ENCODE measurements at regions not wholly inside any gene's neighbourhood (a gene's known extent, or its start where the extent isn't known, plus 50 kb on each side); places are given as distances from the start of the nearest gene placed in this dataset.

DNA sequence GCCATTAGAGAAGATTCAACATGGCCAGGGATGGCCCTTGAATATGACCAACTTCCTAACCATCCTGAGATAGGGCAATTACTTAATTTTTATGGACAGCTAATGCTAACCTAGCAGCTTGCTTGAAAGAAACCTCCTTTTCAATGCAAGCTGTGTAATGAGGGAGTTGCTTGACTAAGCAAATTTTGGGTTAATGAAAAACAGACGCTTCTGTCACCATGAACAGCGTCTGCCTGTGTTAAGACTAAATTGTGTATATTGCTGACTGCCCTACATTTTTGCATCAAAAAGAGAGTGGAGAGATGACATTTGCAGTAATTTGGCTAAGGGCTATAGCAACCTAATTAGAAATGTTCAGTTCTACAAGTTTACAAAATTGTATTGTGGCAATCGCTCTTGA lies 319.2 kb upstream of the LRATD1 start:
- DNase-seq: no peak

DNA sequence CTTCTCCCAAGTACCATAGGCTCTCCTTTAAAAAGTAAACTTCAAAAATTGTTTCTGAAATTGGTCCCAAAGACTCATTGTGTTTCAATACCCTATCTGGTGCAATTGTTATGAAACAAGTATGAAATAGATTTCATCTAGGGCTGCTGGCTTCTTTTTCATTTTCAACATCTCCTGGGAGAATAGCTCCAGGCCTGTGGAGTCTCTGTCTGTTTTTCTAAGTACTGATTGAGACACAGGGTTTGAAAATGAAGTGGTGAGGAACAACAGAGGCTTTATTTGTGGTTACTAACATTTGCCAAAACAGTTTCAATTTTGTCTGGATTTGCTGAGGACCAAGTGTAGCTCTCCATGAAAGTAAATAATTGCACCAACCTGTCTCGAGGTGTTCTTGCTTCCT lies 315.9 kb upstream of the LRATD1 start:
- no peak for DNase-seq

DNA sequence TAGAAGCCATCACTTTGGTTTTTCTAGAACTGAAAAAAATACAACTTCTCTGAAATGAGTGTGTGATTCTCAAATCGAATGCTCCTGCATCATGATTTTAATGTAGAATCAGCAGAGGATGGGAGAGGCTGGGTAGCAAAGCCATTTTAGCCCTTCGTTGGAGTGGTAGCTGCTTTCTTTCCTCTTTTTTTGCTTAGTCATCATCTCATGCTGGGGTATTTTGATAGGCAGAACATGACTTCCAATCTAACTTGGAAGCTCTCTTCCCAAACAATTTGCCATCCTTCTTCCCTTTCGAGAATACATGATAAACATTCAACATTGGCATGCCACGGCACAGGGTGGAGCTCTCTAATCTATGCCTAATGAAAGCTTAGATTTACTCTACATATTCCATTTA lies 311.2 kb upstream of the LRATD1 start:
- no peak for DNase-seq

DNA sequence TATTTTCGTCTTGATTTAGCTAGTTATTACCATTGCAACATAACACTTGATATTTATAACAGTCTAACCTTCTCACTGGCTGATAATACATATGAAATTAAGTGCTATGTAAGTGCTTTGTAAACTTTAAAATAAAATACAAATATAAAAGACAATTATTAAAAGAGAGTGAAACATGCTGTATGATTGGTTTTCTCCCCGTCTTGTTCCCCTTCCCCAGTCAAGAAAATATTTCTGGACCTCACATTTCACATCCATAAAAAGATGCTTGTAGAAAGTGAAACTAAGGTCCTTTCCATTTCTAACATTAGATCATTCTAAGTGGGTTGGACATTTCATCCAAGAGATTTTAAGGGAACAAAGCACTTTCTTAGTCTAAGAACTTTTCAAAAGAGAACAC lies 310.2 kb upstream of the LRATD1 start:
- DNase-seq: no peak

DNA sequence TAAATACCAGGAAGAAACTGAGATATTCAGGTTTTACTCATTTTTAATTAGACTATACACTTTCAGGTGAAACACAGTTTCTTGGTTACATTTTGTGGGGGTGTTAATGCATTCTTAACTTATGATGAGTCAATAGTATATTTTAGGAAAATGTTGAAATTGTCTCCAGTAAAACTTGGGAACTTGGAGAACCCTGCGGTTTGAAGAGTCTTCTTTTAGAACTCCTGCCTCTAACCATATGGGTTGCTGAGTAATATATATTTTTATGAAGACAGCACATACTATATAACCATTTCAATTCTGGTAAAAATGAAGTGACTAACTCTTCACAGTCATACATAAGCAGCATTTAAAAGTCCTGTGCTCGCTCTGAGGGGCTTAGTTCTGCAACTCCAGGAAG lies 308.2 kb upstream of the LRATD1 start:
- DNase-seq: no peak

DNA sequence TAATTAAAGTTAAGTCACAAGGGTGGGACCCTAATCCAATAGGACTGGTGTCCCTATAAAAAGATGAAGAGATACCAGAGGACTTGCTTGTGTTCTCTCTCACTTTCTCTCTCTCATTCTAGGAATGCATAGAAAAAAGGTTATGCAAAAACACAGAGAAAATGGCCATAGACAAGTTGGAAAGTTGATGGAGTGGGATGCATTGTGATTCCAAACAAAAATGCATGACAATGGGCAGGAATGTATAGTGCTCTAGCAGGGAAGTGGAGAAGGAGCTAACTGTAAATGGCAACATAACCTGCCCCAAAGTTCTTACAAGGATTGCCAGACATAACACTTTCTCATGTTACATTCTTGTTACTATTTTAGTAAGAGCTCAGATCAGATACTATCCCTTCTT lies 301.6 kb upstream of the LRATD1 start:
- DNase-seq: no peak

DNA sequence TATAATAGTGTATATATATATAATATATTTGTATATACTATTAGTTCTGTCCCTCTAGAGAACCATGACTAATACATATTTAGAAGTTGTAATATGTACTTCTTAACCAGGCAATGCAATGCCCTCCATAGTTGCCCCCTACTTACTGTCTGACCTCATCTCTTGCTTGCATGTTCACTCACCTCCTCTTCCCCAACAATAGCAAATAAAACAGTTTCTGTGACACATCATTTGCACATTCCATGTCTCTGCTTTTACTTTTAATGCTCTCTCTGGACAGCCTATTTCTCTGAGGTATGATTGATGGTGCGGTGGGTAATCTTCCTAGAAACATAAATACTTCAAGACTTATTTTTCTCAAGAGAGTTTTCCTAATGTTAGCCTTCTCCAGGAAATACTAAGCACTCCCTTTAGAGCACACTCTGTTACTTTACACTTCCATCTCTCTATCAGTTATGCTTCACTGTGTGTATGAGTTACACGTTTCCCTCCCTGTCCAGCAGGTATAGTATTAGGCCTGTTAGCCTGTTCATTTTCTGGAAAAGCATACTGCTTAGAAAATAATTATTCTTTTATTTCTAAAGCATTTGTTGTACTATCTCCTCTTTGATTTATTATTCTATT lies 295.6 kb upstream of the LRATD1 start:
- no peak for DNase-seq

DNA sequence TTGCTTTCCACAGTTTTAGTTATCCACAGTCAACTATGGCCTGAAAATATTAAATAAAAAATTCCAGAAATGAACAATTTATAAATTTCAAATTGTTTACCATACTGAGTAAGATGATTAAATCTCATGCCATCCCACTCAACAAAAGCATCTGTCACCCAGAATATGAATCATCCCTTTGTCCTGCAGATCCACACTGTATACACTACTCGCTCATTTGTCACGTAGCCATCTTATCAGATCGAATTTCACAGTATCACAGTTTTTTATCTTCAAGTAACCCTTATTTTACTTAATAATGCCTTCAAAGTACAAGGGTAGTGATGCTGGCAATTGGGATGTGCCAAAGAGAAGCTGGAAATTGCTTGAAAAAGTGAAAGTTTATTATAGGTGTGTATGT lies 291.8 kb upstream of the LRATD1 start:
- DNase-seq: no peak

DNA sequence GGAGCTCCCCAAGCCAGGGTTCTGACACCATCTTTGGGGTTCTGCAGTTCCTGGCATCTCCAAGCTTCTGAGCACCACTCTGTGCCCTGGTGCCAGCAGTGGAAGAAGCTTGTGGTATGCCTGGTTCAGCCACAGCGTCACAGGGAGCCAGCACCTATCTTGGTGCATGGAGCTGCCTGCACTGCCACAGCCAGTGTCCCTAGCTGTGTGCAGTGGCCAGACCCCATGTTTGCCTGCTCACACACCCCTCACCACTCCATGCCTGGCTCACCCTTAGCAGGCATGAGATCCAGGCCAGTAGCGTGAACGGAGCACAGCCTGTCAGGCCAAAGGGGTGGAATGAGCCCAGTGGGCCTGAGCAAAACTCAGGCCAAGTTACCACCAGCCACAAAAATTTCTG lies 290.2 kb upstream of the LRATD1 start:
- DNase-seq: no peak

DNA sequence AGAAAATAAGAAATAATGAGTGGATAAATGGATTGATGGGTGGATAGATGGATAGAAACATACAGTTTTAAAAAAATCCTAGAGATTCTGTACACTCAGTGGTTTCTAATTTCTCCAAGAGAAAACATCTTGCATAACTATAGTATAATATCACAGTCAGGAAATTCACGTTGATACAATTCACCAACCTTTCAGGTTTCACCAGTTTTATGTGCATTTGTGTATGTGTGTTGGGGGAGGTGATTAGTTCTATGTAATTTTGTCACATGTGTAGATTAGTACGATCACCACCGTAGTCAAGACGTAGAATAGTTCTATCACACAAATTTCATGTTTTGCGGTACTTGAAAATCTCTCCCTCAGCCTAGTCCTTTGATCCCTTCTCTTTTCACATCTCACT lies 288.2 kb upstream of the LRATD1 start:
- DNase-seq: no peak

DNA sequence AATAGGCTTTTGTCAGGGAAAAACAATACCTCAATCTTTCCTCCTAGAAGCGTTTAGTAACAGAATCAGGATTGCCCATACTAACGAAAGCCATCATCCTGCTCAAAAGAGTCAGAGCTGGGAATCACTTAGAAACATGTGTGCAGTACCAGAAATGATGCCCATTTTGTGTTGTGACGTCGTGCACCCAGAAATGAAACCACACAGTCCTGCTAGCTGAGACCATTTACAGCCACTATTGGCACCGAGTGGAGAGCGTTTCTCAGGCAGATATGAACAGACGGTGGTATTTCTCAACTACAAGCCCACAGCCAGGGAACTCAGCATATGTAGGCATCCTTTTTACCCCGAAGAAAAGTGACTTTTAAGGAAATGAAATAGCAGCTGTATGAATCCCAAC lies 284.3 kb upstream of the LRATD1 start:
- no peak for DNase-seq

DNA sequence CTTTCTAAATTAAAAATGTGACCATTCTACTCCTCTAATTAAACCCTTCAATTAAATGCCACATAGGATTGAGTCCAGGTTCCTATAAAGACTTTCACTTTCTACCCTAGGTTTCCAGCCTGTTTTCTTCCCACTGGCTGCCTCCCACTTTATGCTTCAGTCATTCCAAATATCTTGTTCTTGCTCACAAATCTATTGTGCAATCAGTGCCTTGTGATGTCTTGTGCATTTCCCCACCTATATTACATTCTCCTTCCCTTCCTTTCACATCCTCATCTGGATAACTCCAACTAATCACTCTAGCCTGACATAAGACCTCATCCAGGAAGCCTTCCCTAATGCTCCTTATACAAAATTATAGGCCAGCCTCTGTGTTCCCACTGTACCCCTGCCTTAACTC lies 281.7 kb upstream of the LRATD1 start:
- no peak for DNase-seq

DNA sequence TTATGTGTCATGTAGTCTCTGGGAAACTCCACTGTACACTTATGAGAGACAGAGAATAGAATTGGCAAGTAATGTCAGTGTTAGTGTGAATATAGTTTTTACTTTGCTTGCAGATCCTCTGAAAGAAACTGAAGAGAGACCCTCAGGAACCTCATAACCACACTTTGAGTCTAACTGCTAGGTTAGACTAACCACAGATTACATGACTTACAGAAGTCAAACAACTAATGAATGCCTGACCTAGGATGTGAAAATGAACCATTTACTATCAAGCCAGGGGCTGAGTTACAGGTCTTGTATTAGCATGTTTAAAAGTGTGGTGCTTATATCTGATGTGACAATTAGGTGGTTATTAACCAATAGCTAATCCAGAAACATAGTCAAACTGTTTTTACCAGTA lies 280.4 kb upstream of the LRATD1 start:
- DNase-seq: no peak

DNA sequence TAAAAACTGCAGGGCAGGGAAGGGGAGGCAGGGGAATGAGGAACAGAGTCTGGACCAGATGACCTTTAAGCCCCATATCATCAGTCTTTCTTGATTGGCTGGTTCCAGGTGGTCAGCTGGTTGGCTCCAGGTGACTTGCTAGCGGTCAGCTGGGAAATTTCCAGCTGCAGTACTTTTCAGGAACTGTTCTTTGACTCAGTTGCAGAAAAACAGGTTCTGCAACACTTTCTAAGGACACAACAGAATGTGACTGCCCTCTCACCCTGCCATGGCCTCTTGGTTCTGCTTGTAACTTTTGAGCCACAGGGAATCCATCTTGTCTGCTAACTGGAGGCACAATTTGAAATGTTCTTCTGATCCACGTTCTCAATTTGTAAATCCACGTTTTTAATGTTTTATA lies 278.3 kb upstream of the LRATD1 start:
- no peak for DNase-seq

DNA sequence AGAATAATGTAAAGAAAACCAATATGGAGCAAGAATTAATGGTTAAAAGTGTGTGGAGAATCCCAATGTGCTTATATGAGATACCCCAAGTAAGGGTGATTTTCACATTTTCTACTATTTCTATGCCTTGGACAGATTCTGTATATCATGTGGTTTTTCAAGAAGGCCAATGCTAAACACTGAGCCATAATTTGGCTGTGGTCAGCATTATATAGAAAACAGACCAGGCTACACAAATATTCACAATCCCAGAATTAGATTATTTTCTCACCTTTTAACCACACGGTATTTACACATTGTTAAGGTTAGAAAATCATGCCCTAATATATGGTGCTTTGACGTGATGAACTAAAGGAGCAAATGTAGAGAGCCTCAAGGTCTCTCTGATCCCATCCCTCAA lies 277.4 kb upstream of the LRATD1 start:
- no peak for DNase-seq

DNA sequence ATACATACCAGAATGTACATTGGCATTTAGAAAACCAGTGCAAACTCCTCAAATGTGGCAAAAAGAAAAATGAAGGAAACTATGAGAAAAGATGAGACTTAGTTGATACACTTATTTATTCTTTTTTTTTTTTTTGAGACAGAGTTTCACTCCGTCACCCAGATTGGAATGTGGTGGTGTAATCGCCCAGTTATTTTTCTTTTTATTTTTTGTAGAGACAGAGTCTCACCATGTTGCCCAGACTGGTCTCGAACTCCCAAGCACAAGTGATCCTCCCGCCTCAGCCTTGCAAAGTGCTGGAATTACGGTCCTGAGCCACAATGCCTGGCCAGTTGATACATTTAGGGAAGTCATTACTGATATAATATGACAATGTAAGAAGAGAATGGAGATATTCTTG lies 274.2 kb upstream of the LRATD1 start:
- DNase-seq: no peak

DNA sequence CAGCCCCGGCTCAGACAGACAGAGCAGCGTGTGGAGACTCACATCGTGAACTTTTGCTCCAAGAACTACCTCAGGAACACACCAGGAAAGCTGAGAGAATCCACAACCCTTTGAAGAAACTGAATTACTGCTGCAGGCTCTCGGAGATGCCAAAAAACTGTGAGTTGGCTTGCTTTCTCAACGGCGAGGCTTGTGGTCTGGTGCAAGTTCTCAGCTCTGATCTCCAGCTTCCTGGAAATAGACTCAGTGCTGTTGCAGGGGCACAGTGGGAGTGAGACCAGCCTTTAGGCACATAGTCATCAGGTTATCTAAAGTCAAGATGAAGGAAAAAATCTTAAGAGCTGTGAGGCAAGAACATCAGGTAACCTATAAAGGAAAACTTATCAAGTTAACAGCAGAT lies 273.7 kb upstream of the LRATD1 start:
- DNase-seq: no peak

DNA sequence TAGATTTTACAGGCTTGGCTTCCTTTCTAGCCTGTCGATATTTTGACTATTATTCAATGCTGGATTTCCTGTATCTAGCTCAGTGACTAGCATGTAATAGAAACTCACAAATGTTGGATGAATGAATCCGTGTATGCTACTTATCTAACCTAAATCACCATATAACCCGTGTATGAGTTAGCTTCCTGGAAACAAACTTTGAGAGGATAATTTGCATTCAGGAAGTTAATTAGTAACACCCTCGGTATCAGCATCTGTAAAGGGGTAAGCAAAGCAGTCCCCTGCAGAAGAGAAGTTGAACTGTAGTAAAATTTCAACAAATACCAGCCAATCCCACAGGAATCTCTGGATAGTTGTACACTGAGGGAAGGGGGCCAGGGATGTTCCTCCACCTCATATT lies 269.4 kb upstream of the LRATD1 start:
- DNase-seq: no peak

DNA sequence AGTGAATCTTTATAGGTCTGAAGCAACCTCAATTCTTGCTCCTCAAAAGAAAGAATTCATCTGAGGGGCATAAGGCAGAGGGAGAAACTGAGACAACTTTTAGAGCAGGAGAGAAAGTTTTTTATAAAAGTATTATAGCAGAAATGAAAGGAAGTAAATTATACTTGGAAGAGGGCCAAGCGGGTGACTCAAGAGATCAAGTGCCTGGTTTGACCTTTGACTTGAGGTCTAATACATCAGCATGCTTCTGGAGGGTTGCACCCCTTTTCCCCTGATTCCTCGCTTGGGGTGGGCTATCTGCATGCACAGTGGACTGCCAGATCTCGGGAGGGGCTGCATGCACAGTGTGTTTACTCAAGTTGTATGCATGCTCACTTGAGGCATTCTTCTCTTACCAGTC lies 268.5 kb upstream of the LRATD1 start:
- DNase-seq: no peak

DNA sequence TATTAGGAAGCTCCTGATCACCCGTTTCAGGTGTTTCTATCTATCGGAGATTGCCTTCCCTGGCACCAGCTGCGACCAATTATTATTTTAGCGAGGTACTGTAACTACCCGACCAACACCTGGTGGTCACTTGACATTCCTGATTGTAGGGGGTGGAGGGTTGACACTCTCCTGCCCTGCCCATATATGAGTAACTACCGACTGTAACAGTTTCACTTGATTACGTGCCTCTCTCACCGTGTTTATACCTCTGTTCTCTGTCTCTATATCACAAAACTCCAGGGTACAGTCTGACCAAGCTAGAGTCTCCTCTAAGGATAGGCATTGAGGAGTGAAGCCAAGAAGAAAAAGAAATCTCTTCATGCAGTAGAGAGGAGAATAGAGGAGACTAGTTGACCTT lies 268.0 kb upstream of the LRATD1 start:
- DNase-seq: no peak

DNA sequence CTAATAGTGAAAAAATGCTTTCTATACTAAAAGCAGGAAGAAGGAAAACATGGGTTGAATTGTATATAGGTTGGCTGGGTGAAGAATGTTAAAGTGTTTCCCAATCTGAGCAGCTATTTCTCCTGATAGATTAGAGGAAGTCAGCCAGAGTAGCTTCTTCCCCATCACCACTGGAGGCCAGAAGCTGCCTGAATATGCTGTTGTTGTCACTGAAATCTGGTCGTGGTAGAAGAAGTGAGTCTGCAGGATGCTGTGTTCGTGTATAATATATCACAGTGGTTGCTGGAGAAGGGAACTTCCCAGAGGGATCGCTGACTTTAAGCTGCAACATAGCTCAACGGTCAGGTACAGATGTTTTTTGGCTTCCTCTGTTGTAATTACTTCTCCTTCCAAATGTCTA lies 247.5 kb upstream of the LRATD1 start:
- no peak for DNase-seq

DNA sequence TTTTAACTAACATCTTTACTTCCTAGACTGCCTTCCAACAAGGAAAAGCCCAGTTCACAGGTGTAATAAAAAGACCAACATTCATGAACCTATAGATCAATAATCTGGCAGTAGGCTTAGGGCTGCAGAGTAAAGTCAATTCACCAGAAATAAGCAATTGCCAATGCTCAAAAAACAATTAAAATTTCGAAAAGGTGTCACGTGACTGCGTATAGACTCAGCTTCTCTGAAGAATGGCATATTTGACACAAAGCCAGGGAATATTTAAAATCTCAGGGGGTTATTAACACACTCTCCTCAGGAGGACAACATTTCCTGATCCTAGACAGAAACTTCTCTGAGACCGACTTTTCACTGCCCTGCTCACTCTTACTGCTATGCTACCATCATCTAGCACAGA lies 245.2 kb upstream of the LRATD1 start:
- no peak for DNase-seq

DNA sequence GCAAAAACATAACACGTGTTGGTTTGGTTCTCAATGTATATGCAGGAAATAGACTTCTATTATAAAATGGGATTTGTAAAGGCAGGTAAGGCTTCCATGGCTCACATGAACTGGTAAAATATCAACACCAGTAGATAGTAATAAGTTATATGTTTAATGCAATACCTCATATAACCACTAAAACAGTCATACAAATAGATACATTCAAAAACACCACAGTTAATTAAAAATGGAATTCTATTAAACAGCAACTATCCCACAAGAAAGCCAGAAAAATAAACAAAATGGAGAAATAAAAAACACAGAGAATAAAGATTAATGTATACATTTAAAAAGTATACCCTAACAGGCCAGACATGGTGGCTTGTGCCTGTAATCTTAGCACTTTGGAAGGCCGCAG lies 243.8 kb upstream of the LRATD1 start:
- no peak for DNase-seq

DNA sequence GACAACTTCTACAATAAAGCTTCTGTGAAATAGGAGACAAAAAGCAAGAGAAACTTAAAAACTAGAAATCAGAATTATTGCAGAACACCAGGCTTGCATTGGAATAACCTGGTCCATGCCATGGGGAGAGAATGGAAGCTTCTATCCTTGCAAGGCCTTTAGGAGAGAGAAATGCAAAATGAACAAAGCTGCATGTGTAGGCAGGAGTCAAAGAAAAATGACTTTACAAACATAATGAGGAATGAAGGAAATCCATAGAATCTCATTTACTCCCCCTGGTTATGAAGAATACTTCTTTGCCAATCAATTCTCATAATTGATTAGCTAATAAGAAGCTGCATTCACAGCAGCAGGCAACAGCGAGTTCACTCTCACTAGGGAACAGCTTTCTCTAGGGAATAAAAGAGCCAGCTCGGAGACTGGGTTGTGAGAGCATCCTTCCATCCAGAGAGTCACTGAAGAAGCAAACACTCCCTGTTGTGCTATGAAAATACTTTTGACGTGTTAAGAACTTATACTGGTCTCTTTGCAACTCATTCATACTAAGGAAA lies 235.9 kb upstream of the LRATD1 start:
- DNase-seq: no peak

DNA sequence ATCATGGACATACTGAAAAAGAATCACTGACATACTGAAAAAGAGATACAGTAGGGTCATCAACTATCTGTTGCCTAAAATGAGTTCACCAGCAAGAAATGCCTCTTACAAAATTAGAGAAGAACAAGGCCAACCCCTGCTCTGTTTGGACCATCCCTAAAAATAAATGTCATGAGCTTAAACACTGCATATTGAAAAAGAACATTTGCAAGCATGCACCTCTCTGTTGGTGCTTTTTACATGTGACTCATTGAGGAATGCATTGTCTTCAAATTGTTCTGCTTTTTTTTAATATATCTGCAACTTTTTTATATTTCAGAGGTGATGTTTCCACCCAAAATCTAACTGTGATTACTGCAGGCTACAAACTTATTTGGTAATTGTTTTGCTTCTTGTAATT lies 233.9 kb upstream of the LRATD1 start:
- no peak for DNase-seq

DNA sequence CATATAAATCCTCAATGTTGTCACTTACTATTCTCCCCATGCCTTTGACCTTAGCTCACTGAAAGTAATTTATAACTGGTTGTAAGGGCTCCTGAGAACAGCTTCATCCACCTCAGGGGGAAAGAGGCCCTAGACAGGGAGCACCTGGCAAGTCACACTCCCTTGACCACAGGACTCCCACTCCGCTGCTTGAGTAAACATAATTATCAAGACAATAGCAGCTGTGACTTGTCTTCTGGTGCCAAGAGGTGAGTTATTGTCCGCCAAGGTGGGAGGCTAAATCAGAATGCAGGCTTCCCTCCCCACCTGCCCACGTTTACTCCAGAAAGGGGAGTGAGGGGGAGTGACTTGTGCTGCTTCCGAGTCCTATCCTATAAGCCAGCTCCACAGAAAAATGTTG lies 230.6 kb upstream of the LRATD1 start:
- no peak for DNase-seq
